ENCODE measurements at regions not wholly inside any gene's neighbourhood (a gene's known extent, or its start where the extent isn't known, plus 50 kb on each side); places are given as distances from the start of the nearest gene placed in this dataset.

DNA sequence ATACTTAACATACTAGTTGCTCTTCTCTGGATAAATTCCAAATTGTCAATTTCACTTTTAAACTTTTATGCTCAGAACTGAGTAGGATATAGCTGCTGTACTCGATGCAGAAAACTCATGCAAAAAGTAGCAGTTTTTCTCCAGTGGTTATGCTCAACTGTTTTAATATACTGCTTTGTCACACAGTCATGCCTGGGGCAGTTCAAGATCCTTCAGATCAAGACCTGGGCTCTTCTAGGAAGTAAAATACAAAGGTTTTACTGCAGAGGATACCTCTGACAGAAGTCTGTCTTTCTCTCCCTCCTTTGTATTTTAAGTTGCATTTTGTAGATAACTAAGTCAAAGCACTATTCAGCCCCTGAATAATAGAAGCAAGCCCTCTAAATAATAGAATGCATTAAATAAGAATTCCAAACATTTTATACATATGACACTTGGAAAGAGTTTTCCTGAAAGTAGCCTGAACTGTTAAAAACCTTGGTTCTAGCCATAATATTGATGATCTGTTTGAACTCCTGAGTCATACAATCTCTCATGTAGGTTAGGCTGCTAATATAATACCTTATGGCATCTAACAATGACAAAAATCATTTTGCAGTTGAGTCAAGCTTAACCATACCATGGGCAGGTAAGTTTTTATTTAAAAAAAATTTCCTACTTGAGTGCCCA lies 183.3 kb upstream of the TRIB2 start:
- Histone ChIP-seq H3K27me3 (no peaks in the 10 kb centered on the region), H3K27ac (no peak overlapping the region), H3K4me3 (no peak overlapping the region), H3K4me1 (replicated peaks in 1 of 2) (peaks cover 0 to 14% of the 10 kb centered on the region in 2 donors), H3K36me3 (replicated peaks in 1 of 2) (no peaks in the 10 kb centered on the region), H3K9me3 (replicated peaks in 1 of 3) (no peaks in the 10 kb centered on the region)
- TF ChIP-seq, protein P1, sequence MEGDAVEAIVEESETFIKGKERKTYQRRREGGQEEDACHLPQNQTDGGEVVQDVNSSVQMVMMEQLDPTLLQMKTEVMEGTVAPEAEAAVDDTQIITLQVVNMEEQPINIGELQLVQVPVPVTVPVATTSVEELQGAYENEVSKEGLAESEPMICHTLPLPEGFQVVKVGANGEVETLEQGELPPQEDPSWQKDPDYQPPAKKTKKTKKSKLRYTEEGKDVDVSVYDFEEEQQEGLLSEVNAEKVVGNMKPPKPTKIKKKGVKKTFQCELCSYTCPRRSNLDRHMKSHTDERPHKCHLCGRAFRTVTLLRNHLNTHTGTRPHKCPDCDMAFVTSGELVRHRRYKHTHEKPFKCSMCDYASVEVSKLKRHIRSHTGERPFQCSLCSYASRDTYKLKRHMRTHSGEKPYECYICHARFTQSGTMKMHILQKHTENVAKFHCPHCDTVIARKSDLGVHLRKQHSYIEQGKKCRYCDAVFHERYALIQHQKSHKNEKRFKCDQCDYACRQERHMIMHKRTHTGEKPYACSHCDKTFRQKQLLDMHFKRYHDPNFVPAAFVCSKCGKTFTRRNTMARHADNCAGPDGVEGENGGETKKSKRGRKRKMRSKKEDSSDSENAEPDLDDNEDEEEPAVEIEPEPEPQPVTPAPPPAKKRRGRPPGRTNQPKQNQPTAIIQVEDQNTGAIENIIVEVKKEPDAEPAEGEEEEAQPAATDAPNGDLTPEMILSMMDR (IDR thresholded peaks at IDR 0.05): no peak
- no peak for TF ChIP-seq POLR2A (IDR thresholded peaks at IDR 0.05)
- DNase-seq: no peak
- intact Hi-C loops (cut with DNase I): no loop called here
- 47 to 62% (median 56%) methylated on average over 1 of the region's 1 CpG for WGBS, 4 donors

DNA sequence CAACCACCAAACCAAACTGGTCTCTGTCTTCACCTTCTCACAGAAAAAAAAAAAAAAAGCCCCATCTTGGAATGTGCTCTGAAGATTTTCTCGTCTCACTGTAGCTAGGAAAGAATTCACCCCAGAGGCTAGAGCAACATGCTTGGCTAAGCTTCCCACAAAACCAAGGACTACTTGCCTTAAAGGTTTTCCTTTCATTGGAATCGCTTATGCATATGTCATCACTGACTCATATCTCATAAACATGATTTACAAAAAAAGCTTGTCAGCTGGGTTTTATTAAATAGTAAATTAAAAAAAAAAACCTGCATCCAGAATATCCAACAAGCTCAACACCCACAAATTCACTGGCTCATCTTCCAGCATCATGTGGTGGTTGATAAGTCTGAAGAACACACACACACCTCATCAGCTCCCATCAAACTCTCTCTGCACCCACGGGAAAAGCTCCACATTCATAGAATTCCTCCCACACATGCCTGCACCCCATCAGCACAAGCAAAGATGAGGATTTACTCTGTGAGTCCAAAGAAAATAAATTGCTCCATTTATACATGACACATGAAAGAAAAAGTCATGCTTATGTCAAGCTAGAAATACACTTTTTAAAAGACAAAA lies 182.0 kb upstream of the TRIB2 start:
- H3K4me3 ChIP-seq: no peak overlapping the region
- H3K9me3 ChIP-seq (replicated peaks in 1 of 3): no peaks in the 10 kb centered on the region
- intact Hi-C loops (cut with DNase I): no loop called here
- DNase-seq: peak in 1 of 7 donors; percentile 20
- WGBS, 4 donors: 31 to 48% (median 44%) methylated on average over 3 of the region's 3 CpGs
- TF ChIP-seq, protein P1 (IDR thresholded peaks at IDR 0.05): no peak
- no peak for TF ChIP-seq POLR2A (IDR thresholded peaks at IDR 0.05)
- H3K36me3 ChIP-seq (replicated peaks in 1 of 2): no peaks in the 10 kb centered on the region
- no peak overlapping the region for H3K27ac ChIP-seq
- H3K27me3 ChIP-seq: no peaks in the 10 kb centered on the region
- H3K4me1 ChIP-seq (replicated peaks in 1 of 2): peaks cover 0 to 14% of the 10 kb centered on the region in 2 donors

DNA sequence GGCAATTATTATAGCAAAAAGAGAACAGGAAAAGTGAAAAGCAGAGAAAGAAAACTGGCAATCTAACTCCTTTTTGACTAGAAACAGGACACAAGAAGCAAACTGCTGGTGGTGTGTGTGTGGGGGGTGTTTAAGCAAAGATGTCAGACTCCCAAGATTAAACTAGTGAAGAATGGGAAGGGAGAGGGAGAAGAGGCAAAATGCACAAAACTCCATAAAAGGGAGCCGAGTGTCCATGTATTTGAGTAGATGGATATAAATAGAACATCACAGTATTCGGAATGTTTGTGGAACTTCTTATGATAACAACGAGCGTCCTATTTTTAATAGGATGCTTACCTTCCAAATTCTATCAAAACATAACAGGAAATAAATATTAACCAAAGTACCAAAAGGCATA lies 179.8 kb upstream of the TRIB2 start:
- DNase-seq: no peak
- Histone ChIP-seq H3K27me3 (no peaks in the 10 kb centered on the region), H3K4me3 (no peak overlapping the region), H3K27ac (no peak overlapping the region), H3K9me3 (replicated peaks in 1 of 3) (no peaks in the 10 kb centered on the region), H3K4me1 (replicated peaks in 1 of 2) (peaks cover 0 to 14% of the 10 kb centered on the region in 2 donors), H3K36me3 (replicated peaks in 1 of 2) (no peaks in the 10 kb centered on the region)
- no peak for TF ChIP-seq POLR2A (IDR thresholded peaks at IDR 0.05)
- TF ChIP-seq, protein P1 (IDR thresholded peaks at IDR 0.05): no peak
- intact Hi-C loops (cut with DNase I): no loop called here
- WGBS, 4 donors: 70 to 78% (median 74%) methylated on average over 4 of the region's 4 CpGs

DNA sequence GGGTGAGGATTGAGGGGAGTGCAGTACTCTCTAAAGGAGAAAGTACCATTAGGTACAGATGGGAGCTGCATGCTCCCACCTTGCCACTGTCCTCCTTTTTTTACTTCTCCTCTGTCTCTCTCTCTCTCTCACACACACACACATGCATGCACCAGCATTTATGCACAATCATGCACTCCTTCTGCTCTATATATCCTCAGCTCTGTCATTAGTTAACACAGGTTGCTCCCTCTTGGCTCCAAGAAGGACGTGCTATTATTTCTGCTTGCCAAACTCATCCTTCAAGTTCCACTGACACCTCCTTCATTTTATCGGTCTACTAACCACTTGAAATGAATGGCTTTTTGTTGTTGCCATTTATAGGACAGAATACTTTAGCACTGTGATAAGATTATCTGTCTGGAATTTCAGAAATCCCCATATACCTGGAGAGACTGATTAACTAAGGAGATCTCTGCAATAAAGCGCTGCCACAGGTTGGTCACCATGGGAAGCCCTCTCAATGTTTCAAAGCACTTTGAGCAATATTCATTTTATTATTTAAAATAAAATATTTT lies 178.5 kb upstream of the TRIB2 start:
- Histone ChIP-seq H3K4me1 (replicated peaks in 1 of 2) (peaks cover 0 to 14% of the 10 kb centered on the region in 2 donors), H3K9me3 (replicated peaks in 1 of 3) (no peaks in the 10 kb centered on the region), H3K36me3 (replicated peaks in 1 of 2) (no peaks in the 10 kb centered on the region), H3K4me3 (no peak overlapping the region), H3K27me3 (no peaks in the 10 kb centered on the region), H3K27ac (no peak overlapping the region)
- intact Hi-C loops (cut with DNase I): no loop called here
- TF ChIP-seq, protein P1 (IDR thresholded peaks at IDR 0.05): no peak
- TF ChIP-seq POLR2A (IDR thresholded peaks at IDR 0.05): no peak
- DNase-seq: no peak
- WGBS, 4 donors: 60 to 75% (median 70%) methylated on average over 3 of the region's 3 CpGs
